ENCODE measurements at regions not wholly inside any gene's neighbourhood (a gene's known extent, or its start where the extent isn't known, plus 50 kb on each side); places are given as distances from the start of the nearest gene placed in this dataset.

GRCh38 chr5:2141254-2142000 is 258.7 kb upstream of the IRX4 start (continued):
- TF ChIP-seq SP1 (IDR thresholded peaks at IDR 0.05; ENCODE audit: low read depth, low read length) (no peak), CBX8 (IDR thresholded peaks at IDR 0.05; ENCODE audit: borderline replicate concordance, low read depth, low read length) (no peak)

Measured in H1 (cell line).